ENCODE measurements at regions not wholly inside any gene's neighbourhood (a gene's known extent, or its start where the extent isn't known, plus 50 kb on each side); places are given as distances from the start of the nearest gene placed in this dataset.

GRCh38 chr6:50973464-50973863 is 154.8 kb downstream of the TFAP2B start:
- no peak for ATAC-seq
- Histone ChIP-seq H3K4me1 (no peaks in the 10 kb centered on the region), H3K27me3 (no peaks in the 10 kb centered on the region), H3K27ac (no peak overlapping the region), H3K36me3 (no peaks in the 10 kb centered on the region), H3K4me3 (no peak overlapping the region), H3K9me3 (no peaks in the 10 kb centered on the region)
- no peak for DNase-seq
- 42 to 57% (median 46%) methylated on average over 2 of the region's 2 CpGs for WGBS, 4 donors
- intact Hi-C loops (cut with DNase I) = no loop called here
- TF ChIP-seq CTCF (IDR thresholded peaks at IDR 0.05) (no peak), POLR2A (IDR thresholded peaks at IDR 0.05) (no peak)

- Histone ChIP-seq H3K4me3 (no peak overlapping the region), H3K4me1 (no peaks in the 10 kb centered on the region), H3K27ac (no peak overlapping the region), H3K27me3 (no peaks in the 10 kb centered on the region), H3K36me3 (no peaks in the 10 kb centered on the region), H3K9me3 (no peaks in the 10 kb centered on the region)
- DNase-seq (no peak), ATAC-seq (no peak)
- WGBS, 4 donors = 72 to 83% (median 78%) methylated on average over 3 of the region's 3 CpGs
- intact Hi-C loops (cut with DNase I) = no loop called here
- TF ChIP-seq CTCF (IDR thresholded peaks at IDR 0.05) (no peak), POLR2A (IDR thresholded peaks at IDR 0.05) (no peak)
Measured at GRCh38 chr6:50974319-50974718, 155.6 kb downstream of the TFAP2B start.

- H3K27ac ChIP-seq = no peak overlapping the region
- ATAC-seq = no peak
- no peak overlapping the region for H3K4me3 ChIP-seq
- TF ChIP-seq POLR2A (IDR thresholded peaks at IDR 0.05) = no peak
- no peak for TF ChIP-seq CTCF (IDR thresholded peaks at IDR 0.05)
- H3K9me3 ChIP-seq = no peaks in the 10 kb centered on the region
- no peaks in the 10 kb centered on the region for H3K27me3 ChIP-seq
- no peaks in the 10 kb centered on the region for H3K4me1 ChIP-seq
- intact Hi-C loops (cut with DNase I) = no loop called here
- H3K36me3 ChIP-seq = no peaks in the 10 kb centered on the region
- WGBS, 4 donors = 71 to 75% (median 74%) methylated on average over 2 of the region's 2 CpGs
- no peak for DNase-seq
Measured at GRCh38 chr6:50975216-50975615, 156.5 kb downstream of the TFAP2B start.

GRCh38 chr6:50976907-50977306 is 158.2 kb downstream of the TFAP2B start:
- Histone ChIP-seq H3K27me3 (no peaks in the 10 kb centered on the region), H3K4me1 (no peaks in the 10 kb centered on the region), H3K9me3 (no peaks in the 10 kb centered on the region), H3K4me3 (no peak overlapping the region), H3K36me3 (no peaks in the 10 kb centered on the region), H3K27ac (no peak overlapping the region)
- TF ChIP-seq POLR2A (IDR thresholded peaks at IDR 0.05) = no peak
- TF ChIP-seq CTCF (IDR thresholded peaks at IDR 0.05) = no peak
- DNase-seq (no peak), ATAC-seq (no peak)
- WGBS, 4 donors = 74 to 89% (median 79%) methylated on average over 2 of the region's 2 CpGs
- intact Hi-C loops (cut with DNase I) = no loop called here

Measured in heart left ventricle (tissue), 16 donors.